ENCODE measurements at regions not wholly inside any gene's neighbourhood (a gene's known extent, or its start where the extent isn't known, plus 50 kb on each side); places are given as distances from the start of the nearest gene placed in this dataset.

- H3K36me3 ChIP-seq (ENCODE audit: insufficient read depth, low read length): no peaks in the 10 kb centered on the region
- H3K4me3 ChIP-seq (ENCODE audit: low read depth, low read length): no peak overlapping the region
- H3K27me3 ChIP-seq (ENCODE audit: insufficient read depth, low read length): no peaks in the 10 kb centered on the region
- peaks cover 21% of the 10 kb centered on the region for H3K4me1 ChIP-seq (ENCODE audit: control insufficient read depth, insufficient read depth, low read length, unreplicated experiment)
- H3K79me2 ChIP-seq (ENCODE audit: control insufficient read depth, insufficient read depth, low read length, unreplicated experiment): no peaks in the 10 kb centered on the region
- no peak overlapping the region for H3K27ac ChIP-seq (ENCODE audit: low read depth, low read length)
- H2AFZ ChIP-seq (ENCODE audit: low read length, unreplicated experiment): no peak overlapping the region
Observed at GRCh38 chr15:35678774-35679173, 132.8 kb upstream of the DPH6 start.

GRCh38 chr15:35679186-35679585 is 133.2 kb upstream of the DPH6 start:
- Histone ChIP-seq H3K36me3 (ENCODE audit: insufficient read depth, low read length) (no peaks in the 10 kb centered on the region), H3K27ac (ENCODE audit: low read depth, low read length) (no peak overlapping the region), H3K79me2 (ENCODE audit: control insufficient read depth, insufficient read depth, low read length, unreplicated experiment) (no peaks in the 10 kb centered on the region), H2AFZ (ENCODE audit: low read length, unreplicated experiment) (no peak overlapping the region), H3K4me1 (ENCODE audit: control insufficient read depth, insufficient read depth, low read length, unreplicated experiment) (peaks cover 21% of the 10 kb centered on the region), H3K4me3 (ENCODE audit: low read depth, low read length) (no peak overlapping the region), H3K27me3 (ENCODE audit: insufficient read depth, low read length) (no peaks in the 10 kb centered on the region)

- Histone ChIP-seq H3K27me3 (ENCODE audit: insufficient read depth, low read length) (no peaks in the 10 kb centered on the region), H3K36me3 (ENCODE audit: insufficient read depth, low read length) (no peaks in the 10 kb centered on the region), H3K4me3 (ENCODE audit: low read depth, low read length) (no peak overlapping the region; the same call in 1 of the 2 replicates), H2AFZ (ENCODE audit: low read length, unreplicated experiment) (peak overlapping the region; percentile 12), H3K27ac (ENCODE audit: low read depth, low read length) (no peak overlapping the region), H3K79me2 (ENCODE audit: control insufficient read depth, insufficient read depth, low read length, unreplicated experiment) (no peaks in the 10 kb centered on the region), H3K4me1 (ENCODE audit: control insufficient read depth, insufficient read depth, low read length, unreplicated experiment) (peaks cover 14% of the 10 kb centered on the region)
Observed at GRCh38 chr15:35680951-35681350, 135.0 kb upstream of the DPH6 start.

GRCh38 chr15:35686347-35686746 is 140.4 kb upstream of the DPH6 start:
- no peak overlapping the region for H2AFZ ChIP-seq (ENCODE audit: low read length, unreplicated experiment)

GRCh38 chr15:35689266-35689665 is 143.3 kb upstream of the DPH6 start:
- no peak overlapping the region for H3K27ac ChIP-seq (ENCODE audit: low read depth, low read length)

More at GRCh38 chr15:35686347-35686746, 140.4 kb upstream of the DPH6 start:
- H3K27me3 ChIP-seq (ENCODE audit: insufficient read depth, low read length): no peaks in the 10 kb centered on the region
- H3K79me2 ChIP-seq (ENCODE audit: control insufficient read depth, insufficient read depth, low read length, unreplicated experiment): no peaks in the 10 kb centered on the region
- H3K4me1 ChIP-seq (ENCODE audit: control insufficient read depth, insufficient read depth, low read length, unreplicated experiment): peaks cover 22% of the 10 kb centered on the region
- H3K4me3 ChIP-seq (ENCODE audit: low read depth, low read length): no peak overlapping the region
- H3K27ac ChIP-seq (ENCODE audit: low read depth, low read length): no peak overlapping the region
- H3K36me3 ChIP-seq (ENCODE audit: insufficient read depth, low read length): no peaks in the 10 kb centered on the region

GRCh38 chr15:35690089-35690488 is 144.1 kb upstream of the DPH6 start:
- no peaks in the 10 kb centered on the region for H3K36me3 ChIP-seq (ENCODE audit: insufficient read depth, low read length)
- H3K27me3 ChIP-seq (ENCODE audit: insufficient read depth, low read length): no peaks in the 10 kb centered on the region
- no peaks in the 10 kb centered on the region for H3K79me2 ChIP-seq (ENCODE audit: control insufficient read depth, insufficient read depth, low read length, unreplicated experiment)
- H3K4me1 ChIP-seq (ENCODE audit: control insufficient read depth, insufficient read depth, low read length, unreplicated experiment): peaks cover 47% of the 10 kb centered on the region
- peak overlapping the region; percentile 82 for H2AFZ ChIP-seq (ENCODE audit: low read length, unreplicated experiment)
- peak overlapping the region; percentile 97 for H3K27ac ChIP-seq (ENCODE audit: low read depth, low read length)
- no peak overlapping the region for H3K4me3 ChIP-seq (ENCODE audit: low read depth, low read length)

More at GRCh38 chr15:35689266-35689665, 143.3 kb upstream of the DPH6 start:
- H3K79me2 ChIP-seq (ENCODE audit: control insufficient read depth, insufficient read depth, low read length, unreplicated experiment): no peaks in the 10 kb centered on the region
- H3K36me3 ChIP-seq (ENCODE audit: insufficient read depth, low read length): no peaks in the 10 kb centered on the region
- no peak overlapping the region for H2AFZ ChIP-seq (ENCODE audit: low read length, unreplicated experiment)
- no peaks in the 10 kb centered on the region for H3K27me3 ChIP-seq (ENCODE audit: insufficient read depth, low read length)
- peaks cover 47% of the 10 kb centered on the region for H3K4me1 ChIP-seq (ENCODE audit: control insufficient read depth, insufficient read depth, low read length, unreplicated experiment)
- H3K4me3 ChIP-seq (ENCODE audit: low read depth, low read length): no peak overlapping the region

- Histone ChIP-seq H2AFZ (ENCODE audit: low read length, unreplicated experiment) (peak overlapping the region; percentile 82), H3K36me3 (ENCODE audit: insufficient read depth, low read length) (no peaks in the 10 kb centered on the region), H3K27ac (ENCODE audit: low read depth, low read length) (peak overlapping the region; percentile 97), H3K27me3 (ENCODE audit: insufficient read depth, low read length) (no peaks in the 10 kb centered on the region), H3K79me2 (ENCODE audit: control insufficient read depth, insufficient read depth, low read length, unreplicated experiment) (no peaks in the 10 kb centered on the region), H3K4me3 (ENCODE audit: low read depth, low read length) (no peak overlapping the region), H3K4me1 (ENCODE audit: control insufficient read depth, insufficient read depth, low read length, unreplicated experiment) (peaks cover 47% of the 10 kb centered on the region)
Observed at GRCh38 chr15:35690698-35691116, 144.7 kb upstream of the DPH6 start.

- Histone ChIP-seq H3K27me3 (ENCODE audit: insufficient read depth, low read length) (no peaks in the 10 kb centered on the region), H3K36me3 (ENCODE audit: insufficient read depth, low read length) (no peaks in the 10 kb centered on the region), H3K4me3 (ENCODE audit: low read depth, low read length) (no peak overlapping the region), H3K79me2 (ENCODE audit: control insufficient read depth, insufficient read depth, low read length, unreplicated experiment) (no peaks in the 10 kb centered on the region), H3K27ac (ENCODE audit: low read depth, low read length) (peak overlapping the region; percentile 97), H2AFZ (ENCODE audit: low read length, unreplicated experiment) (peak overlapping the region; percentile 4), H3K4me1 (ENCODE audit: control insufficient read depth, insufficient read depth, low read length, unreplicated experiment) (peaks cover 47% of the 10 kb centered on the region)
Observed at GRCh38 chr15:35691173-35691761, 145.3 kb upstream of the DPH6 start.

GRCh38 chr15:35691891-35692867 is 146.2 kb upstream of the DPH6 start:
- H2AFZ ChIP-seq (ENCODE audit: low read length, unreplicated experiment): no peak overlapping the region
- H3K27ac ChIP-seq (ENCODE audit: low read depth, low read length): peak overlapping the region; percentile 97
- no peaks in the 10 kb centered on the region for H3K36me3 ChIP-seq (ENCODE audit: insufficient read depth, low read length)
- no peaks in the 10 kb centered on the region for H3K79me2 ChIP-seq (ENCODE audit: control insufficient read depth, insufficient read depth, low read length, unreplicated experiment)
- H3K27me3 ChIP-seq (ENCODE audit: insufficient read depth, low read length): no peaks in the 10 kb centered on the region
- peak overlapping the region; percentile 27; the same call in 1 of the 2 replicates for H3K4me3 ChIP-seq (ENCODE audit: low read depth, low read length)
- peaks cover 55% of the 10 kb centered on the region for H3K4me1 ChIP-seq (ENCODE audit: control insufficient read depth, insufficient read depth, low read length, unreplicated experiment)

GRCh38 chr15:35693286-35693685 is 147.3 kb upstream of the DPH6 start:
- H3K4me1 ChIP-seq (ENCODE audit: control insufficient read depth, insufficient read depth, low read length, unreplicated experiment): peaks cover 63% of the 10 kb centered on the region
- peak overlapping the region; percentile 97 for H3K27ac ChIP-seq (ENCODE audit: low read depth, low read length)
- no peaks in the 10 kb centered on the region for H3K27me3 ChIP-seq (ENCODE audit: insufficient read depth, low read length)
- no peak overlapping the region for H3K4me3 ChIP-seq (ENCODE audit: low read depth, low read length)
- H3K79me2 ChIP-seq (ENCODE audit: control insufficient read depth, insufficient read depth, low read length, unreplicated experiment): no peaks in the 10 kb centered on the region
- no peak overlapping the region for H2AFZ ChIP-seq (ENCODE audit: low read length, unreplicated experiment)
- H3K36me3 ChIP-seq (ENCODE audit: insufficient read depth, low read length): no peaks in the 10 kb centered on the region
